CD4-positive, alpha-beta memory T cell (primary cell): ENCODE measurements at regions not wholly inside any gene's neighbourhood (a gene's known extent, or its start where the extent isn't known, plus 50 kb on each side); places are given as distances from the start of the nearest gene placed in this dataset.
"Not testable (repeated sequence)": the region's sequence is repeated elsewhere in the genome, so short reads cannot be mapped to it uniquely, and the experiment has no call there.

ENCODE experiments used
- CTCF ChIA-PET: fragments of 350-600 bp; sonication (Branson Sonifier 250); formaldehyde crosslinking; loops from one replicate; lab custom pipeline; 2021; ENCODE audit warnings: inconsistent platforms; ENCODE audit not compliant: partially characterized antibody; lab: Charles Lee
- POLR2A ChIA-PET: fragments of 350-600 bp; sonication (Branson Sonifier 250); formaldehyde crosslinking; loops from one replicate; lab custom pipeline; 2021; ENCODE audit not compliant: partially characterized antibody; lab: Charles Lee
- DNase-seq, 5 donors: peaks; one replicate each; pipeline versions ENCODE4 v3.0.0 to v3.0.0-alpha.2; 2020 to 2022; ENCODE audit warnings: mixed read lengths in 1 of 5
- H3K27ac ChIP-seq: one replicate; pipeline ENCODE4 v1.7.0; 2013; ENCODE audit warnings: low read depth, low read length
- H3K27me3 ChIP-seq: 2 replicates; pipeline ENCODE4 v1.7.0; 2013; ENCODE audit warnings: mild to moderate bottlenecking, low read length, moderate library complexity; ENCODE audit not compliant: insufficient read depth
- H3K36me3 ChIP-seq: 2 replicates; pipeline ENCODE4 v1.7.0; 2013; ENCODE audit warnings: mild to moderate bottlenecking, low read length, moderate library complexity; ENCODE audit not compliant: insufficient read depth
- H3K4me1 ChIP-seq: 2 replicates; pipeline ENCODE4 v1.7.0; 2013; ENCODE audit warnings: mild to moderate bottlenecking, low read length, moderate library complexity; ENCODE audit not compliant: insufficient read depth
- H3K4me3 ChIP-seq, 2 donors: one replicate each; pipeline ENCODE4 v1.7.0; 2013; ENCODE audit warnings: low read length in 2 of 2, mild to moderate bottlenecking in 1 of 2
- H3K9me3 ChIP-seq, 2 donors: one replicate each; pipeline ENCODE4 v1.7.0; 2013; ENCODE audit warnings: low read length in 2 of 2, control low read depth in 1 of 2; ENCODE audit not compliant: control insufficient read depth in 1 of 2
- H3K27ac Mint-ChIP-seq, 7 donors: one replicate each; pipeline ENCODE4 v1.8.0; 2020 to 2021; ENCODE audit warnings: mixed read lengths in 7 of 7, mild to moderate bottlenecking in 6 of 7, inconsistent platforms in 3 of 7, moderate library complexity in 3 of 7
- H3K27me3 Mint-ChIP-seq, 2 donors: one replicate each; pipeline ENCODE4 v1.8.0; 2020 to 2021; ENCODE audit warnings: mixed read lengths in 2 of 2
- H3K36me3 Mint-ChIP-seq, 2 donors: one replicate each; pipeline ENCODE4 v1.8.0; 2020 to 2021; ENCODE audit warnings: mixed read lengths in 2 of 2, inconsistent platforms in 1 of 2, mild to moderate bottlenecking in 1 of 2
- H3K4me1 Mint-ChIP-seq, 4 donors: one replicate each; pipeline ENCODE4 v1.8.0; 2020 to 2021; ENCODE audit warnings: mixed read lengths in 4 of 4, mild to moderate bottlenecking in 1 of 4
- H3K4me3 Mint-ChIP-seq, 8 donors: one replicate each; pipeline ENCODE4 v1.8.0; 2020 to 2021; ENCODE audit warnings: mixed read lengths in 8 of 8, mild to moderate bottlenecking in 7 of 8, moderate library complexity in 6 of 8, inconsistent platforms in 3 of 8
- H3K9me3 Mint-ChIP-seq, 8 donors: one replicate each; pipeline ENCODE4 v1.8.0; 2020 to 2021; ENCODE audit warnings: mixed read lengths in 8 of 8, mild to moderate bottlenecking in 5 of 8, inconsistent platforms in 3 of 8, moderate library complexity in 1 of 8
- intact Hi-C: fragments of 100-400 bp; cut with micrococcal nuclease; formaldehyde crosslinking; loops from one replicate; pipeline ENCODE4 v1.15.1; 2023

- H3K9me3 Mint-ChIP-seq = no peaks in the 10 kb centered on the region
- H3K4me1 Mint-ChIP-seq = no peaks in the 10 kb centered on the region
- no peak overlapping the region for H3K27ac Mint-ChIP-seq
- Histone ChIP-seq H3K9me3 (no peaks in the 10 kb centered on the region), H3K4me1 (no peaks in the 10 kb centered on the region), H3K4me3 (no peak overlapping the region), H3K27me3 (no peaks in the 10 kb centered on the region), H3K27ac (no peak overlapping the region), H3K36me3 (no peaks in the 10 kb centered on the region)
- no peak for DNase-seq
- H3K36me3 Mint-ChIP-seq = no peaks in the 10 kb centered on the region
- ChIA-PET CTCF (no interaction called here), POLR2A (no interaction called here)
- no peak overlapping the region for H3K4me3 Mint-ChIP-seq
- H3K27me3 Mint-ChIP-seq = peaks cover 10% of the 10 kb centered on the region in 2 donors
- intact Hi-C loops = no loop called here
These were observed 1307.6 kb downstream of the TBC1D22A start for GRCh38 chr22:48070083-48070482.

- Histone ChIP-seq H3K27ac (no peak overlapping the region), H3K27me3 (no peaks in the 10 kb centered on the region), H3K9me3 (no peaks in the 10 kb centered on the region), H3K4me3 (no peak overlapping the region), H3K4me1 (no peaks in the 10 kb centered on the region), H3K36me3 (no peaks in the 10 kb centered on the region)
- peaks cover 4 to 5% of the 10 kb centered on the region in 2 donors for H3K27me3 Mint-ChIP-seq
- intact Hi-C loops = no loop called here
- DNase-seq = no peak
- ChIA-PET CTCF (no interaction called here), POLR2A (no interaction called here)
- H3K4me3 Mint-ChIP-seq = no peak overlapping the region
- H3K27ac Mint-ChIP-seq = no peak overlapping the region
- no peaks in the 10 kb centered on the region for H3K4me1 Mint-ChIP-seq
- no peaks in the 10 kb centered on the region for H3K36me3 Mint-ChIP-seq
- H3K9me3 Mint-ChIP-seq = no peaks in the 10 kb centered on the region
These were observed 1306.8 kb downstream of the TBC1D22A start for GRCh38 chr22:48069256-48069655.

GRCh38 chr22:48068323-48068885 lies 1306.0 kb downstream of the TBC1D22A start:
- Mint-ChIP-seq H3K27ac (no peak overlapping the region), H3K4me3 (no peak overlapping the region), H3K36me3 (no peaks in the 10 kb centered on the region), H3K4me1 (no peaks in the 10 kb centered on the region), H3K9me3 (no peaks in the 10 kb centered on the region), H3K27me3 (peaks cover 0 to 2% of the 10 kb centered on the region in 2 donors)
- intact Hi-C loops = no loop called here
- H3K4me3 ChIP-seq = no peak overlapping the region
- H3K27ac ChIP-seq = no peak overlapping the region
- H3K36me3 ChIP-seq = no peaks in the 10 kb centered on the region
- H3K4me1 ChIP-seq = no peaks in the 10 kb centered on the region
- CTCF ChIA-PET = no interaction called here
- DNase-seq = no peak
- H3K9me3 ChIP-seq = no peaks in the 10 kb centered on the region
- POLR2A ChIA-PET = no interaction called here
- H3K27me3 ChIP-seq = no peaks in the 10 kb centered on the region

DNA sequence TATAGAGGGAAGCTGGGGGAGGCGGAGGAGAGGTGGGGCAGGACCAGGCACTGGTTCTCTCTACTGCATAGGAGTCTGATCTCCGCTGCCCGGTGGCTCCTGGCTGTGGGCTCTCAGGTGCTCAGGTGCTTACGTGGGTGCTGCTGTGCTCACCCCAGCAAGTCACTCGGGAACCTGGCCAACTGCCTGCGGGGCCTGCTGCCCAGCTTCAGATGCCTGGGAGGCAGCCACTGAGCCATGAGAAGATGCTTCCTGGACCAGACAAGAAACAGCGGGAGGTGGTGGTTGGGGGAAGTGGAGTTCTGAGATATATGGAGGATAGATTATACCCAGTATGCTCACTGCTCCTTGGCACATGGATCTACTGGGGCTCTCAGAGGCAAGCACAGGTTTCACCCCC lies 1303.4 kb downstream of the TBC1D22A start:
- Mint-ChIP-seq H3K9me3 (no peaks in the 10 kb centered on the region), H3K27ac (no peak overlapping the region), H3K4me3 (no peak overlapping the region), H3K36me3 (no peaks in the 10 kb centered on the region), H3K4me1 (no peaks in the 10 kb centered on the region), H3K27me3 (peaks cover 0 to 2% of the 10 kb centered on the region in 2 donors)
- H3K27me3 ChIP-seq = no peaks in the 10 kb centered on the region
- CTCF ChIA-PET = no interaction called here
- H3K9me3 ChIP-seq = no peaks in the 10 kb centered on the region
- no peaks in the 10 kb centered on the region for H3K36me3 ChIP-seq
- POLR2A ChIA-PET = no interaction called here
- no peak for DNase-seq
- intact Hi-C loops = no loop called here
- no peak overlapping the region for H3K27ac ChIP-seq
- no peak overlapping the region for H3K4me3 ChIP-seq
- H3K4me1 ChIP-seq = no peaks in the 10 kb centered on the region

DNA sequence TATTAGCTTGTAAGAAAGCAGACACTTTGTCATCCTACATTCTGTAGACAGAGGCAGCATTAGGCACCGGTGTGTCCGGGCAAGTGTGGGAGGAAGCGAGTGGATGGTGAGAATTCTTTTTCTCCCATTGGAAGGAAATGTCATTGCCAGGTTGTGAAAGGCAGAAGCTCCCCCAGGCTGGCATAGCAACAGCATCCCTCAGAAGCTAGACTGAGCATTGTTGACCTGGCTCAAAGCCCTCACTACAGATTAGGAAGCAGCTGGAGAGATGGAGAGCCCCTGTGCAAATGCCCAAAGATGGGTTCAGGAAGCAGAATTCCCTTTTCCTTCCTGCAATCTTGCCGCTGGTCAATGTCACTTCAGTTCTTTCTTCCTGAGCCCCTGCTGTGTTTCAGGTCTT lies 1299.3 kb downstream of the TBC1D22A start:
- Mint-ChIP-seq H3K27me3 (peaks cover 4 to 10% of the 10 kb centered on the region in 2 donors), H3K36me3 (no peaks in the 10 kb centered on the region), H3K4me3 (no peak overlapping the region), H3K4me1 (no peaks in the 10 kb centered on the region), H3K9me3 (peaks cover 0 to 5% (median 0%) of the 10 kb centered on the region in 8 donors), H3K27ac (no peak overlapping the region)
- H3K4me1 ChIP-seq = no peaks in the 10 kb centered on the region
- no peak overlapping the region for H3K4me3 ChIP-seq
- H3K36me3 ChIP-seq = no peaks in the 10 kb centered on the region
- intact Hi-C loops = no loop called here
- POLR2A ChIA-PET = no interaction called here
- no peaks in the 10 kb centered on the region for H3K9me3 ChIP-seq
- no peak overlapping the region for H3K27ac ChIP-seq
- CTCF ChIA-PET = no interaction called here
- no peak for DNase-seq
- H3K27me3 ChIP-seq = no peaks in the 10 kb centered on the region

GRCh38 chr22:48060266-48060665 lies 1297.8 kb downstream of the TBC1D22A start:
- Mint-ChIP-seq H3K4me3 (no peak overlapping the region), H3K27me3 (peaks cover 4 to 10% of the 10 kb centered on the region in 2 donors), H3K27ac (no peak overlapping the region), H3K36me3 (no peaks in the 10 kb centered on the region), H3K9me3 (peaks cover 0 to 5% (median 0%) of the 10 kb centered on the region in 8 donors), H3K4me1 (no peaks in the 10 kb centered on the region)
- Histone ChIP-seq H3K27ac (no peak overlapping the region), H3K36me3 (no peaks in the 10 kb centered on the region), H3K4me3 (no peak overlapping the region), H3K4me1 (no peaks in the 10 kb centered on the region), H3K27me3 (no peaks in the 10 kb centered on the region), H3K9me3 (no peaks in the 10 kb centered on the region)
- DNase-seq = no peak
- CTCF ChIA-PET = no interaction called here
- POLR2A ChIA-PET = no interaction called here
- intact Hi-C loops = no loop called here

- H3K4me3 ChIP-seq, H3K4me1 Mint-ChIP-seq, H3K36me3 ChIP-seq, H3K27ac ChIP-seq, H3K4me3 Mint-ChIP-seq, H3K9me3 ChIP-seq, intact Hi-C loops, H3K4me1 ChIP-seq, DNase-seq, H3K36me3 Mint-ChIP-seq, H3K27me3 Mint-ChIP-seq, POLR2A ChIA-PET, H3K27me3 ChIP-seq, CTCF ChIA-PET, H3K9me3 Mint-ChIP-seq, H3K27ac Mint-ChIP-seq: not testable (repeated sequence)
These were observed 1297.1 kb downstream of the TBC1D22A start for GRCh38 chr22:48059521-48059920.
